CMK (cell line): ENCODE measurements at regions not wholly inside any gene's neighbourhood (a gene's known extent, or its start where the extent isn't known, plus 50 kb on each side); places are given as distances from the start of the nearest gene placed in this dataset.

Source experiments
- DNase-seq: peaks from one replicate; pipeline ENCODE4 v3.0.0-alpha.2; 2010; ENCODE audit warnings: low read depth

- no peak for DNase-seq
Measured at GRCh38 chr5:57335092-57335660, 147.4 kb downstream of the ACTBL2 start.

GRCh38 chr5:57334475-57334874 lies 148.1 kb downstream of the ACTBL2 start:
- DNase-seq = no peak

- no peak for DNase-seq
Measured at GRCh38 chr5:57332361-57332760, 150.2 kb downstream of the ACTBL2 start.

GRCh38 chr5:57327561-57328367 lies 153.9 kb downstream of the GPBP1 start:
- DNase-seq = no peak

GRCh38 chr5:57325678-57326397 lies 152.0 kb downstream of the GPBP1 start:
- DNase-seq = no peak

- DNase-seq = no peak
Measured at GRCh38 chr5:57324861-57325260, 151.0 kb downstream of the GPBP1 start.

- DNase-seq = no peak
Measured at GRCh38 chr5:57324181-57324580, 150.3 kb downstream of the GPBP1 start.

- DNase-seq = no peak
Measured at GRCh38 chr5:57320582-57320981, 146.7 kb downstream of the GPBP1 start.

- no peak for DNase-seq
Measured at GRCh38 chr5:57319628-57320027, 145.8 kb downstream of the GPBP1 start.

- no peak for DNase-seq
Measured at GRCh38 chr5:57318251-57318650, 144.4 kb downstream of the GPBP1 start.

GRCh38 chr5:57317341-57317740 lies 143.5 kb downstream of the GPBP1 start:
- DNase-seq = no peak

GRCh38 chr5:57316798-57317327 lies 143.0 kb downstream of the GPBP1 start:
- no peak for DNase-seq

- DNase-seq = no peak
Measured at GRCh38 chr5:57315941-57316340, 142.1 kb downstream of the GPBP1 start.
